ENCODE measurements at regions not wholly inside any gene's neighbourhood (a gene's known extent, or its start where the extent isn't known, plus 50 kb on each side); places are given as distances from the start of the nearest gene placed in this dataset.

DNA sequence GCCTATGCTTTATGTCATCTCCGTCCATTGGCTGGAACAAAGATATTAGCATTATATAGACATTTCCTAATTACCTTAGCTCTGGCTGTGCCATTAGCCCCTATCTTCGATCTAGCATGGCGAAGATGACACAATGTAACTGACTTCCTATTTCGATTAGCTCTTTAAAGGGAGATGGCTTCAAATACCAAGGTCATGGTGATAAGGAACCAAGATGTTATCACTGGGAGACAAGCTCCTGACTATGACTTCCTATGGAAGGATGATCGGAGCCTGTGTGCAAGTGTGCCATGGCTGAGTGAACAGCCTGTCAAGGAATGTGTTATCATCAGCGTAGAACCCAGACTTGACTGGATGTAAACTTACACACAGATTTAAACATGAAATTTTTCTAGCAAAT lies 602.1 kb downstream of the PSAT1 start:
- TF ChIP-seq CTCF (IDR thresholded peaks at IDR 0.05; ENCODE audit: insufficient read depth, low read depth, low read length): no peak
- TF ChIP-seq EZH2 (IDR thresholded peaks at IDR 0.05; ENCODE audit: insufficient read depth, low read length): no peak

Measured in astrocyte (in vitro differentiated cells and primary cell).